KMS-11 (cell line): ENCODE measurements at regions not wholly inside any gene's neighbourhood (a gene's known extent, or its start where the extent isn't known, plus 50 kb on each side); places are given as distances from the start of the nearest gene placed in this dataset.

Source experiments
- H2AFZ ChIP-seq: fragments of 200-600 bp; sonication (generic); 2 replicates; pipeline ENCODE4 v1.6.1; 2016; ENCODE audit warnings: antibody characterized with exemption, mixed run types, low read depth
- H3K27ac ChIP-seq: fragments of 200-600 bp; sonication (generic); 2 replicates; pipeline ENCODE4 v1.6.1; 2016; ENCODE audit warnings: mild to moderate bottlenecking, mixed run types
- H3K27me3 ChIP-seq: fragments of 200-600 bp; sonication (generic); 2 replicates; pipeline ENCODE4 v1.6.1; 2017; ENCODE audit warnings: mild to moderate bottlenecking, low read depth, mixed run types, moderate library complexity; ENCODE audit not compliant: insufficient read depth
- H3K36me3 ChIP-seq: fragments of 200-600 bp; sonication (generic); 2 replicates; pipeline ENCODE4 v1.6.1; 2017; ENCODE audit warnings: mild to moderate bottlenecking, mixed run types; ENCODE audit not compliant: insufficient read depth
- H3K4me1 ChIP-seq: fragments of 200-600 bp; sonication (generic); 2 replicates; pipeline ENCODE4 v1.6.1; 2016; ENCODE audit warnings: mild to moderate bottlenecking, low read depth, mixed run types; ENCODE audit not compliant: poor library complexity, severe bottlenecking
- H3K4me2 ChIP-seq: fragments of 200-600 bp; sonication (generic); 2 replicates; pipeline ENCODE4 v1.7.0; 2016; ENCODE audit warnings: mild to moderate bottlenecking, mixed run types
- H3K4me3 ChIP-seq: fragments of 200-600 bp; sonication (generic); IDR thresholded peaks from 2 replicates; pipeline ENCODE4 v1.6.1; 2017; ENCODE audit warnings: low read depth, low read length, mixed read lengths; ENCODE audit not compliant: insufficient read depth
- H3K79me2 ChIP-seq: fragments of 200-600 bp; sonication (generic); 2 replicates; pipeline ENCODE4 v1.6.1; 2016; ENCODE audit warnings: low read depth, mixed run types; ENCODE audit not compliant: insufficient read depth
- H3K9ac ChIP-seq: fragments of 200-600 bp; sonication (generic); 2 replicates; pipeline ENCODE4 v1.6.1; 2016; ENCODE audit warnings: mild to moderate bottlenecking, mixed run types
- H4K20me1 ChIP-seq: fragments of 200-600 bp; sonication (generic); 2 replicates; pipeline ENCODE4 v1.6.1; 2016; ENCODE audit warnings: mild to moderate bottlenecking, mixed run types; ENCODE audit not compliant: insufficient read depth
- TF ChIP-seq, protein P1 (sequence below): fragments of 200-600 bp; sonication (generic); conservative IDR thresholded peaks from 2 replicates; pipeline ENCODE4 v1.6.1; 2017; ENCODE audit warnings: low read depth, mild to moderate bottlenecking, antibody characterized with exemption, low read length, moderate library complexity, mixed read lengths

- Histone ChIP-seq H3K4me2 (no peak overlapping the region), H2AFZ (no peak overlapping the region), H4K20me1 (no peaks in the 10 kb centered on the region), H3K4me3 (no peak overlapping the region), H3K36me3 (no peaks in the 10 kb centered on the region), H3K9ac (no peak overlapping the region), H3K27ac (no peak overlapping the region), H3K27me3 (no peaks in the 10 kb centered on the region; the same call in 1 of the 2 replicates), H3K4me1 (no peaks in the 10 kb centered on the region), H3K79me2 (no peaks in the 10 kb centered on the region)
- TF ChIP-seq, protein P1, sequence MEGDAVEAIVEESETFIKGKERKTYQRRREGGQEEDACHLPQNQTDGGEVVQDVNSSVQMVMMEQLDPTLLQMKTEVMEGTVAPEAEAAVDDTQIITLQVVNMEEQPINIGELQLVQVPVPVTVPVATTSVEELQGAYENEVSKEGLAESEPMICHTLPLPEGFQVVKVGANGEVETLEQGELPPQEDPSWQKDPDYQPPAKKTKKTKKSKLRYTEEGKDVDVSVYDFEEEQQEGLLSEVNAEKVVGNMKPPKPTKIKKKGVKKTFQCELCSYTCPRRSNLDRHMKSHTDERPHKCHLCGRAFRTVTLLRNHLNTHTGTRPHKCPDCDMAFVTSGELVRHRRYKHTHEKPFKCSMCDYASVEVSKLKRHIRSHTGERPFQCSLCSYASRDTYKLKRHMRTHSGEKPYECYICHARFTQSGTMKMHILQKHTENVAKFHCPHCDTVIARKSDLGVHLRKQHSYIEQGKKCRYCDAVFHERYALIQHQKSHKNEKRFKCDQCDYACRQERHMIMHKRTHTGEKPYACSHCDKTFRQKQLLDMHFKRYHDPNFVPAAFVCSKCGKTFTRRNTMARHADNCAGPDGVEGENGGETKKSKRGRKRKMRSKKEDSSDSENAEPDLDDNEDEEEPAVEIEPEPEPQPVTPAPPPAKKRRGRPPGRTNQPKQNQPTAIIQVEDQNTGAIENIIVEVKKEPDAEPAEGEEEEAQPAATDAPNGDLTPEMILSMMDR: no peak
These were observed 85.5 kb upstream of the FZD10 start for GRCh38 chr12:130076752-130077151.

GRCh38 chr12:130078852-130079251 is 83.4 kb upstream of the FZD10 start:
- Histone ChIP-seq H3K79me2 (no peaks in the 10 kb centered on the region), H3K36me3 (no peaks in the 10 kb centered on the region), H3K4me2 (no peak overlapping the region), H2AFZ (no peak overlapping the region), H3K4me1 (no peaks in the 10 kb centered on the region), H4K20me1 (no peaks in the 10 kb centered on the region), H3K4me3 (no peak overlapping the region), H3K9ac (no peak overlapping the region), H3K27ac (no peak overlapping the region), H3K27me3 (no peaks in the 10 kb centered on the region; the same call in 1 of the 2 replicates)
- TF ChIP-seq, protein P1: no peak

DNA sequence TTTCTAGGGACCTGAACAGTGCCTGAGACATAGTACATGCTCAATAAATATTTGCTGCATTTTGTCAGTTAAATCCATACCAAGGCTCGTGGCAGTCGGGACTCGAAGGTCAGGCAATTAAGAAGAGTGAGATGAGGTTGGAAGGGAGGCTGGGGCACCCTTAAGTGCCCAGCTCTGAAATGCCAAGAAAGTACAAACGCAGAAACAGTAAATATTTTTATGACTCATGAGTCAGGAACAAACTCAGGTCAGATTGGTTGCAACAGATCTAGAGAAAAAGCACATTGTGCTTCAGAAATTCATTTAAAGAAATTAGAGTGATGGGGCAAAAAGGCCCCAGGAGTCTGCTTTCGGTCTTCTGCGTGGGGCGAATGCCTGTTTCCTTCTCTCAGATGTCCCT is 83.0 kb upstream of the FZD10 start:
- no peak overlapping the region for H3K4me3 ChIP-seq

DNA sequence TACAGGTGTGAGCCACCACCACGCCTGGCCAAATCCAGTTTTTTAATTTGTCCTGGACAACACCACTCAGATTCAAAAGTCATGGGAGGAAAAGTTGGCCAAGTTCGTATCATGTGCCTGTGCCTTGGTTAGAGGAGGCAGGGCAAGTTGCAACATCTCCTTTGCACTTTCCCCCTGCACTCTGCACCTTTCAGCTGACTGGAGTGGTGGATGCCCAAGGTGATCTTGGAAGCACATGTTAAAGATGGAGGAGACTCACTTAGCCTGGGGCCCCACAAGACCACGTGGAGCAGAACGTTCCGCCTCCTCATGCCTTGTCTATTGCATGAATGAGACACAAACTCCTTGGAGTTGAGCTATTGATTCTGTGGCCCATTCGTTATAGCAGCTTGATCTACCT is 82.1 kb upstream of the FZD10 start:
- Histone ChIP-seq H3K36me3 (no peaks in the 10 kb centered on the region), H3K4me2 (no peak overlapping the region), H3K79me2 (no peaks in the 10 kb centered on the region), H3K4me3 (no peak overlapping the region), H3K4me1 (no peaks in the 10 kb centered on the region), H3K9ac (no peak overlapping the region), H3K27ac (no peak overlapping the region), H3K27me3 (no peaks in the 10 kb centered on the region; the same call in 1 of the 2 replicates), H2AFZ (no peak overlapping the region), H4K20me1 (no peaks in the 10 kb centered on the region)
- TF ChIP-seq, protein P1: no peak

More for the DNA sequence above, 83.0 kb upstream of the FZD10 start:
- Histone ChIP-seq H4K20me1 (no peaks in the 10 kb centered on the region), H2AFZ (no peak overlapping the region), H3K36me3 (no peaks in the 10 kb centered on the region), H3K4me1 (no peaks in the 10 kb centered on the region), H3K79me2 (no peaks in the 10 kb centered on the region), H3K27me3 (no peaks in the 10 kb centered on the region; the same call in 1 of the 2 replicates), H3K27ac (no peak overlapping the region), H3K9ac (no peak overlapping the region), H3K4me2 (no peak overlapping the region)
- TF ChIP-seq, protein P1: no peak
